ENCODE measurements at regions not wholly inside any gene's neighbourhood (a gene's known extent, or its start where the extent isn't known, plus 50 kb on each side); places are given as distances from the start of the nearest gene placed in this dataset.

DNA sequence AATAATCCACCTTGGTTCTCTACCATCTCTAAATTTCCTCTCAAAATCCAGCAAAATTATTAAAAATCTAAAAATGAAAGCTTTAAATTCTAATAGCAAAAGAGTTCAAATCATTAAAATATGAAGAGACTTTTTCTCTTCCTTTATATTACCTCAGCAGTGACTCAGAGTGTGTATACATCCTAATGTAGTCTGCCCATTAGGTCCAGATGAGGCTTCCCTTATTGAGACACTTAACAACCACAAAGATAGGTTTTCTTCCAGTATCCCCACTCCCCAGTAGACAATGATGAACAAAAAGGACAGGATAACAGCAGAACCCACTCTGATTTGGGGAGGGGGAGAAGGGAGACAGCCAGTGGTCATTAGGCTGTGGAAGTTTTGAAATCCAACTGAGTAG lies 61.5 kb upstream of the DCBLD2 start:
- no peaks in the 10 kb centered on the region for H3K9me2 ChIP-seq (ENCODE audit: insufficient read depth, low read length)
- intact Hi-C loops (cut with micrococcal nuclease; ENCODE audit: unreplicated experiment) = no loop called here
- ChIA-PET CTCF (ENCODE audit: unreplicated experiment) (no interaction called here), POLR2A (interaction anchor here (1.7 kb wide), 1 partner anchor 11 kb away, joined by 5 read pairs; no protein-coding TSS in a partner anchor)
- H2AFZ ChIP-seq (ENCODE audit: low read length) = no peak overlapping the region
- no peak overlapping the region for H3K4me2 ChIP-seq (ENCODE audit: low read length)
- TF ChIP-seq EZH2phosphoT487 (IDR thresholded peaks at IDR 0.05; ENCODE audit: borderline replicate concordance, low read depth, low read length) = no peak
- TF ChIP-seq, protein P1, sequence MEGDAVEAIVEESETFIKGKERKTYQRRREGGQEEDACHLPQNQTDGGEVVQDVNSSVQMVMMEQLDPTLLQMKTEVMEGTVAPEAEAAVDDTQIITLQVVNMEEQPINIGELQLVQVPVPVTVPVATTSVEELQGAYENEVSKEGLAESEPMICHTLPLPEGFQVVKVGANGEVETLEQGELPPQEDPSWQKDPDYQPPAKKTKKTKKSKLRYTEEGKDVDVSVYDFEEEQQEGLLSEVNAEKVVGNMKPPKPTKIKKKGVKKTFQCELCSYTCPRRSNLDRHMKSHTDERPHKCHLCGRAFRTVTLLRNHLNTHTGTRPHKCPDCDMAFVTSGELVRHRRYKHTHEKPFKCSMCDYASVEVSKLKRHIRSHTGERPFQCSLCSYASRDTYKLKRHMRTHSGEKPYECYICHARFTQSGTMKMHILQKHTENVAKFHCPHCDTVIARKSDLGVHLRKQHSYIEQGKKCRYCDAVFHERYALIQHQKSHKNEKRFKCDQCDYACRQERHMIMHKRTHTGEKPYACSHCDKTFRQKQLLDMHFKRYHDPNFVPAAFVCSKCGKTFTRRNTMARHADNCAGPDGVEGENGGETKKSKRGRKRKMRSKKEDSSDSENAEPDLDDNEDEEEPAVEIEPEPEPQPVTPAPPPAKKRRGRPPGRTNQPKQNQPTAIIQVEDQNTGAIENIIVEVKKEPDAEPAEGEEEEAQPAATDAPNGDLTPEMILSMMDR (conservative IDR thresholded peaks at IDR 0.05; ENCODE audit: low read length) = no peak
- H3K4me1 ChIP-seq (ENCODE audit: insufficient read depth, low read length, poor library complexity, severe bottlenecking) = no peaks in the 10 kb centered on the region
- H4K20me1 ChIP-seq (ENCODE audit: insufficient read depth, low read length) = no peaks in the 10 kb centered on the region
- H3K4me3 ChIP-seq (ENCODE audit: low read depth, low read length, poor library complexity, severe bottlenecking) = no peak overlapping the region
- no peaks in the 10 kb centered on the region for H3K9me3 ChIP-seq (ENCODE audit: low read length)
- no peaks in the 10 kb centered on the region for H3K36me3 ChIP-seq (ENCODE audit: insufficient read depth, low read length)
- no peak overlapping the region for H3K27ac ChIP-seq (ENCODE audit: low read depth, low read length, poor library complexity, severe bottlenecking)
- no TSS peak for BruUV-seq (replicated peaks)
- no peaks in the 10 kb centered on the region for H3K79me2 ChIP-seq (ENCODE audit: insufficient read depth, low read depth, low read length)
- DNase-seq (ENCODE audit: low spot score) = no peak

GRCh38 chr3:98962189-98962930 lies 60.9 kb upstream of the DCBLD2 start:
- Histone ChIP-seq H3K4me1 (ENCODE audit: insufficient read depth, low read length, poor library complexity, severe bottlenecking) (no peaks in the 10 kb centered on the region), H3K4me3 (ENCODE audit: low read depth, low read length, poor library complexity, severe bottlenecking) (no peak overlapping the region), H3K9me2 (ENCODE audit: insufficient read depth, low read length) (no peaks in the 10 kb centered on the region), H3K4me2 (ENCODE audit: low read length) (no peak overlapping the region), H3K79me2 (ENCODE audit: insufficient read depth, low read depth, low read length) (no peaks in the 10 kb centered on the region), H3K27ac (ENCODE audit: low read depth, low read length, poor library complexity, severe bottlenecking) (no peak overlapping the region), H3K9me3 (ENCODE audit: low read length) (no peaks in the 10 kb centered on the region), H4K20me1 (ENCODE audit: insufficient read depth, low read length) (no peaks in the 10 kb centered on the region), H2AFZ (ENCODE audit: low read length) (no peak overlapping the region), H3K36me3 (ENCODE audit: insufficient read depth, low read length) (no peaks in the 10 kb centered on the region)
- POLR2A ChIA-PET = interaction anchor here (1.7 kb wide), 1 partner anchor 10 kb away, joined by 5 read pairs; no protein-coding TSS in a partner anchor
- intact Hi-C loops (cut with micrococcal nuclease; ENCODE audit: unreplicated experiment) = no loop called here
- no TSS peak for BruUV-seq (replicated peaks)
- TF ChIP-seq EZH2phosphoT487 (IDR thresholded peaks at IDR 0.05; ENCODE audit: borderline replicate concordance, low read depth, low read length) = no peak
- TF ChIP-seq, protein P1 (conservative IDR thresholded peaks at IDR 0.05; ENCODE audit: low read length) = no peak
- DNase-seq (ENCODE audit: low spot score) = no peak
- CTCF ChIA-PET (ENCODE audit: unreplicated experiment) = no interaction called here
